GM18907 (cell line): ENCODE measurements at regions not wholly inside any gene's neighbourhood (a gene's known extent, or its start where the extent isn't known, plus 50 kb on each side); places are given as distances from the start of the nearest gene placed in this dataset.

Experiments
- ATAC-seq: cut with Tn5 transposase; IDR thresholded peaks from one replicate; pipeline ENCODE4 v1.9.1; 2021; ENCODE audit warnings: mild to moderate bottlenecking, moderate library complexity; ENCODE audit not compliant: unreplicated experiment

DNA sequence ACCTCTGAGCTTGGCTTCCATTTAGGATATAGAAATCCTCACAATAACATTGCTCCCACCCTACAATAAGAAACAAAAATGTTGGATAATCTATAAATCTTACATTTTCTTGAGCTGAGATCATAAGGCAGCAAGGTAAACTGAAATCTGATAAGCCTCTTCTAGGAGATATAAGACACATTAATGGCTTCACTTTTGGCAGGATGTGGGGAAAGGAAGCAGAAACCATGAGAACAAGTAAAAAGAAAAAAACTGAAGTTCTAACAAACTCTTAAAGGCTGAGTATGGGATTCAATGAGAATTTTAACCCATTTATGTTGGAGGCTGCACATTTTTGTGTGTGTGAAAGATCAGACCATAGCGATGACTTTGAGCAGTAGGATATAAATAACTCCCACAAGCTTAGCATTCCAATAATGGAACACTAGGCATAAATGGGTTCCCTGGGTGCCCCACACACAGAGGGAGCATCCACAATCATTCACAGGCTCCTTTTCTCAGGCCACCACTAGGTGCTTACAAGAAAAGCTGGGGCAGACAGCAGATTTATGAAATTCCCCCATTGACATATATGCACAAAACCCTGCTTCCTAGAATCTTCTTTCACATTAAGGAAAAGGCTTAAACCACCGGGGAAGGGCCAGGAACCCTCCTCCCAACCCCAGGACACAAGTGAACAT is 564.9 kb upstream of the MGMT start:
- no peak for ATAC-seq

DNA sequence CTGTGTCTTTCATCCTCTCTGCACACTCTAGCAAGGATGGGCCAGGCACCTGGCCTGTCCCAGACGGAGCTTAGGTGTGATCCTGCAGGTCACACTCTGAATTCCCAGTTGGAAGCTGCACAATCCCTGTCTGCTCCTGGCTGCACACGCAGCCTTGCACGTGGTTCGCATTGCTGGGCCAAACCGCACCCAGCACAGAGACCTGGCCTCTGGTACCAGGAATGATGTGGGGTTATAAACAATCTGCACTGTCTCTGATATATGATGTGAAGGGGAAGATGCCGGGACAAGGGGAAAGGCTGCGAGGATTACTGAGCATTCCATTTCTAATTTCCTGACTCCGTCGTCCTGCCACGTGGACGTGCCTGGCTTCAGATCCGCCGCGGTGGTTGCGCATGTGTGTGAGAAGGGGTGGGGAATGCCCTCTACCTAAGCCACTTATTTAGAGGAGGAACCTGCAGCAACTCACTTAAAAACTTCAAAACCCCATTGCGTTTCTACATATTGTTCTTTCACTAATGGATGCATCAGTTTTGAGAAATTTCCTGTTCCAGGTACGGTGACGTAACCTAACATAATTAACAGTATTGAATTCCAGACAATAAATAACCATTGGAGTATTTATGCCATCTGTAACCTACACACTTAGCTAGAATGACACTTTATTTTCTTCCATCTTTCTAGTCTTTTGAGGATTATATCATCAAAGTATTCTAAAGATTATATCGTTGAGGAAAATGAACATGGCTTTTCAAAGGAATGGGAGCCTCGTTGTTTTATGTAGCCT is 559.7 kb upstream of the MGMT start:
- ATAC-seq: no peak

DNA sequence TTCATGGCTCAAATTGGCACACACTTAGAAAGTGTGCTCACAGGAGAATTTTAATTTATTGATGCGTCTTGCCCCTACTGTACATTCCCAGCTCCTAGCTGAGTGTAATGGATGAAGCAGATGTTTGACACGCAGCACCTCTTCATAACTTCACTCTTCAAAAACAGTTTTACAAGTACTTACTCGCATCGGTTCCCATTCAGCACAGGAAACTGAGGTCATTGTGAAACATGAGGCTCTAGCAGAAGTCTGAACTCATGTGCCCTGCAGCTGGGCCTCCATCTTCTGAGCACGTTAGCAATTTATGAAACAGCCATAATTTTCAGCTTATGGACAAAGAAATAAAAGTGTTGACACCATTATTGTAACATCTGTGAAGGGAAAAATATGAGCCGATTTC is 558.9 kb upstream of the MGMT start:
- ATAC-seq: no peak

- ATAC-seq: no peak
These were observed 558.5 kb upstream of the MGMT start for GRCh38 chr10:128908499-128908898.

DNA sequence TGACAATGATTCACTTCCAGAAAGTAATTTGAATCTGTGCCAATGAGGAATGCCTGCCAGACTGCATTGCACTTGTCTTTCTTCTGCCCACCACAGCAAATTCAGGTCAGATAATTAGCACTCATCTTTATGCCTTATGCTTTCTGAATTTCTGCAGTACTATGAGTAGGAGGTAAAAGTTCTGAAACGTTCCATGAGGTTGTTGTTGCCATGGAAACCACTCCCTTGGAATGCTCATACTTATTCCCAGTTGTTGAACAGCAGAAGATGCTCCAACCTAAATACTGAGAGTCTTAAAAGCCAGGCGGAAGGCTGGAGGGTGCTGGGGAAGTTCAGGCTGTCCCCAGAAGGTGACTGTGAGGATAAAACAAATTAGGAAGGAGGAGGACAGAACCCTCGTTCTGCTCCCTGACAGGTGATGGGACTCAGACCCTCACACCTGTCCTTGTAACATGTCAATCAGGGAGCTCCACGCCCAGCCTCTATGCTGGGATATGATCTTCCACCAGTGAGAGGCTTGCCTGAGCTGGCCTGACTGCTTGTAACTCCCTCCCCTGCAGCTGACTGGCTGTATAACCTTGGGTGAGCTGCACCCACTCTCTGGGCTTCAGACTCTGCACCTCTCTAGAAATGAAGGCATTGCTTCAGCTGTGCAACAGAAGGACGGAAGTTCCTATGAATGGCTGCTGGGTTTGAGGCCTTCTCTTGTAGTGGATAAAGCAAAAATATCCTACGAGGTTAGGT is 554.3 kb upstream of the MGMT start:
- no peak for ATAC-seq

- ATAC-seq: no peak
These were observed 552.4 kb upstream of the MGMT start for GRCh38 chr10:128914681-128915080.

GRCh38 chr10:128915630-128916029 is 551.4 kb upstream of the MGMT start:
- ATAC-seq: no peak

DNA sequence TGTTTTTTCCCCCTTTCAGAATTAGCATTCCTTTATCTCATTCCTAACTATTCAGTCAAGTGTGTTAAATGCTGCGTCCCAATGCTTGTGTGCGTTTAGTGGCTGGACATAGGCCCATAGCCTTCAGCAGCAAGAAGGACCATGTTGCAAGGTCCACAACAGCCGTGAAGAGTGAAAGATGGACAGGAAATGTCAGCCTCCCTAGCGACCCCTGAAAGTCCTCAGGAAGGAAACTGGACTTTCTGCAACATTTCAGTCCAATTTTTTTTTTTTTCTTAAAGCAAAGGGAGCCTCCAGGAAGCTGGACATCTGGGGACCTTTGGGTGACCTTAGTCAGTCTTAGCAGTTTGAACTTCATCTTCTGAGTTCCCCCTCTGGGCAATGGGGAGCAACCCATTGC is 550.7 kb upstream of the MGMT start:
- no peak for ATAC-seq

GRCh38 chr10:128921389-128922022 is 545.5 kb upstream of the MGMT start:
- ATAC-seq: no peak

GRCh38 chr10:128922172-128922571 is 544.9 kb upstream of the MGMT start:
- no peak for ATAC-seq

- no peak for ATAC-seq
These were observed 544.3 kb upstream of the MGMT start for GRCh38 chr10:128922619-128923196.

DNA sequence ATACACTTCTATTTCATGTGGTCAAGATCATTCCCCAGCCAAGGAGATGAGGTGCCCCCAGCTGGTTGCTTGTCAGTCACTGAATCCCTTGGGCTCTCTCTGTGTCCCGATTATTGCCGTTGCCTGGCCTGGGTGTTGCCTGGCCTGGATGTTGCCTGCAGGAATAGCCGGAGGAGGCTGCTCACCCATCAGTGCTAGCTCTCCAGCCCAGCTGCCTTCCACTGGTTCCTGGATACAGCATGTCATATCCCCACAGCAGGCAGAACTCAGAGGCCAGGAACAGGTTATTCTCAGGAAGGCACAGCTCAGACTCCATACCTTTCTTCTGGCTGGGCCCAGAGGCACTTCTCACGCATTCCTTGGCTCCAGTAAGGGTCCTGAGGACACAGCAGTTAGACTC is 542.1 kb upstream of the MGMT start:
- no peak for ATAC-seq

DNA sequence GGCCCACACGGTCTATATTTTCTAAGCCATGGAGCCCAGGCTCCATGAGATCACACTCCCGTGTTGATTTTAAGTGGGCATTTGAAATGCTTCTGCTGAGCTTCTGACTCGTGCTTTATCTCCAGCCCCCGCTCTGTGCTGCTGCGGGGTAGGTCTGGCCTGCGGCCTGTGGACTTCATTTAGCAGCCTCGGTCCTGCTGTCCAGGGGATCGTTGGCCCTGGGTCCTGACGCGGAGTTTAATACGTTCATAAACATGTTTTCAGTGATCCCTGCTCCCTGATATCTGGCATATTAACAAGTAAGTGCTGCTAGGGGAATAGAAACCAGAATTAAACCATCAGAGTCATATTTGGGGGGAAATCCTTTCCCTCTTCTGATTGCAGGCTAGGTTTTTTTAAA is 540.3 kb upstream of the MGMT start:
- ATAC-seq: no peak

DNA sequence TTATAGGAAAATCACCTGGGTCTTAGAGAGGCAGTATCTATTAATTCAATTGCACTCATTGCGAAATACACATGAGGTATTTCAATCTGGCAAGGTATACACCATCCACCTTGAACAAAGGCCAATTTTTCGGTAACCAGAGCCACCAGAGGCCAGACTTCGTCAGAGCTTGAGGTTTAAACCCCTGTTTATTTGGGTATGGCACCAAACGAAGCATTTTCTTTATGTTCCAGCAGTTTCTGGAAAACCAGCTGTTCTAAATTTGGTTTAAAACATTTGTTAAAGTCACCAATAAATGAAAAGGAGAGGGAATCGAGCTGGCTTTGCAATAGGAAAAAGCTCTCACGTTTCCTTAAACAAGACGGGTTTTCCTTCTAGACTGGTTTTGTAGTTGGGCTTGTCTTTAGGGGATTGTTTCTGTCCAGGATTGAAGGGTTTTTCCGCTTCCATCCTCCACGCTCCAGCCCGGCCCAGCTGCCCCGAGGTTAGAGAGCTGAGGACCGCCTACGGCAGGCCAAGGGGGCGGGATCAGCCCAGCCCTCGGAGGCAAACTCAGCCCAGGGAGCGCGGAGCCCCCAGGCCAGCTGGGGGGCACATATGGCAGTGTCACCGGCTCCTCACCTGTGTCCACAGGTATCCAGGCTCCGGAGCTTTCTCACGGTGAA is 539.4 kb upstream of the MGMT start:
- ATAC-seq: no peak

DNA sequence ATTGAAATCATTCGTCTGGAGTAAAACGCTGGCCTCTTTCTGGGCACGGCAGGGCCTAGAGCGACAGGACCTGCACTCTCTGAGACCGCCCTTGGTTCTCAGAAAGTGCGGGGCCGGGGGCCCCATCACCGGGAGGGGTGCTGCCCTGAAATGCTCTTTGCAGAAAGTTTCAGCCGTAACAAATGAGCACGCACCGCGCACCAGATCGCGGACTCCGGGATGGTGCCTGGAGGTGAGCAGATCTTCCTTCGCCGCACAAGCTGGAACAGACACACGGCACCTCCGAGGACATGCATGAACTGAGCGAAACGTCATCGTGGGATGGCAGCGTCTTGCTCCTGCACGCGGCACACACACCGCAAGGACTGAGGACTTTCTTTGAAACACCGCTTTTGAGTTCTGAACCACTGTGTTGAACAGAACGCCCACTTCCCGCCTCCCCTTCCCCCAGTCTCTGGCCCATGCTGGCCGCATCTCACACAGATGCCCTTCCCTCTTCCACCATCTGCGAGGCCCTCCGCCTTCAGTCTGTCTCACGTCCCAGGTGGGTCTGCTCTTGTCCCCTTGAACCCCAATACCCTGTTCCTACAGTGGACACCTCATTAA is 538.7 kb upstream of the MGMT start:
- ATAC-seq: no peak

GRCh38 chr10:128929131-128929530 is 537.9 kb upstream of the MGMT start:
- no peak for ATAC-seq

- ATAC-seq: no peak
These were observed 537.3 kb upstream of the MGMT start for GRCh38 chr10:128929767-128930166.

GRCh38 chr10:128930515-128930914 is 536.5 kb upstream of the MGMT start:
- no peak for ATAC-seq

GRCh38 chr10:128932071-128932820 is 534.8 kb upstream of the MGMT start:
- ATAC-seq: no peak
